Inferior parietal cortex (tissue), 1 donor: ENCODE measurements at regions not wholly inside any gene's neighbourhood (a gene's known extent, or its start where the extent isn't known, plus 50 kb on each side); places are given as distances from the start of the nearest gene placed in this dataset.

Experiments used
- DNase-seq: peaks from one replicate; pipeline ENCODE4 v3.0.0-alpha.2; 2016; ENCODE audit errors: extremely low spot score

DNA sequence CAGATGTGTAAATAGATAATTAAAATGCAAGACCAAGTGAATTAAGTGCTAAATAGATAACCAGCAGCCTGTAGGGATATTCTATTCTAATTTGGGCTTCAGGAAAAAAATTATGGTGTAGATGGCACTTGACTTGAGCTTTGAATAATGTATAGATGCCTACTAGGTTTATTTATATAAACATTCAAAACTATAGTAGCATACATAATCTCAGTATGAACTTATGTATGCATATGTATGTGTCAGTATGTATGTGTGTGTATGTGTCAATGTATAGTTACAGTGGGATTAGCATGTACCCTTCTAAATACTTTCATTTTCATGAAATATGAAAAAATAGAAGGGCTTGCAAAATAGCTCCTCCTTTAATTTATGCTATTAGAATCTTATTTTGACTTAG, 207.3 kb upstream of the PPP1R3A start:
- no peak for DNase-seq

DNA sequence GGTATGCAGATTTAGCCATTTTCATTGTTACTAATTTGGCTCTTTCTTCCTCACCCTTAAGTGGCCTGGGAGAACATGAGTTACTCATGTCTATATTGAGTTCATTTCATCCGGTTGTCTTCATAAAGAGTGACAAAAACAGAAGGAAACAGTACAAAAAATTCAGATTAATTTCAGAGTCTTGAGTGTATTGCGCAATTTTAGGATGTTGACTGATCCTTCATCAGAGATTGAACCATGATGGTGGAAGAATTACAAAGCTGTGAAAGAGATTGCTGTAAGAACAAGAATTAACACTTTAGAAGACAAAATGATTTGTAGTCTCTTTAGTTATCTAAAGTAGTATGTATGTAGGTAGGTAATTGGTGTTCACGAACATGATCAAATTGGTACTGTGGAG, 194.0 kb upstream of the PPP1R3A start:
- no peak for DNase-seq

DNA sequence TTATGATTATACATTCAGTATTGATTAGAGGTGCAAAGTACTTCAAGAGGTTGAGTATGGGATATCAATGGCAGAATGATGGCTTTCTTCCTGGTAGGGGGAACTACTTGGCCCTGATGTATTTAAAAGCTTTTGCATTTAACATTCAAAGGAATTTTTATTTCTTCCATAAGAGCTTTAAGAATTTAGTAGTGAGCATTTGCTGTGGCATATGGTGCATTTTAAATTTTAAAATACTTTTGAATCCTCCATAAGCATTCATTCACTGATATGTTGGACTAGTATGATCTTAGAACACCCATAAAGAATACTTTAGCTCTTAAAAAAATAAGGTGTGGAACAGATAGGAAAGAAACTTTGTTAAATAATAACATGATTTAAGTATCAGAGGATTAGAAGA, 191.9 kb upstream of the PPP1R3A start:
- DNase-seq = no peak

DNA sequence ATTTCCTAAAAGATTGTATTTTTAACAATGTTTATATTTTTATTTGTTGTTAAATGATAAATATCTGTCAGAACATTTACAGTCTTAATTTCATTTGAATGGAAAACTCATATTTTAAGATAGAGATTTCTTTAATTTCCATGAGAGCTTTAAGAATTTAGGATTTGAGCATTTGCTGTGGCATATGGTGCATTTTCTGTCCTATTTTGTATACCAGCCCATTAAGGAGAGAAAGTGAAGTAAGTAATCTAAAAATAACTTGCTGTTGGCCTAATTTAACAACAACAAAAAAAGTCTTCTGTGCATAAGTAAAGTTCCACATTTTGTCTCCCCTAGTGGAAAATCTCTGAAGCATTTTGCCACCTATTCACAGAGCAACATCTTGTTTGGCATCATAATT, 190.9 kb upstream of the PPP1R3A start:
- no peak for DNase-seq

DNA sequence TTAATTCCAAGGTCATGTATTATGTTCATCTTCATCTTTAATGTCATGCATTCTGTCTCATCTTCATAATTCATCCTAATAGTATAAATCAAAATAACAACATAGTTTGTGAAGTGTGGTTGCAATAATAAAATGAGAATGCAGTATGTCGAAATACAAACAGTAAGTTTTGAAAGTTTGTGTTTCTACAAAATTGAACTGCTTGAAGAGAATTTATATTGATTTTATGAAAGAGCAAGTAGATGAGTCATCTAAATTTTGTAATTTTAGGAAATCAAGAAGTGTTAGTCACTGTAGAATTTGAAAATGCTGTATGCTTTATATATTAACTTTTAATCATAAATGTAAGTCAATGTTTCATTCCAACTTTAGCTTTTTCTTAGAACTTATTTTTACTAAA, 190.5 kb upstream of the PPP1R3A start:
- no peak for DNase-seq

DNA sequence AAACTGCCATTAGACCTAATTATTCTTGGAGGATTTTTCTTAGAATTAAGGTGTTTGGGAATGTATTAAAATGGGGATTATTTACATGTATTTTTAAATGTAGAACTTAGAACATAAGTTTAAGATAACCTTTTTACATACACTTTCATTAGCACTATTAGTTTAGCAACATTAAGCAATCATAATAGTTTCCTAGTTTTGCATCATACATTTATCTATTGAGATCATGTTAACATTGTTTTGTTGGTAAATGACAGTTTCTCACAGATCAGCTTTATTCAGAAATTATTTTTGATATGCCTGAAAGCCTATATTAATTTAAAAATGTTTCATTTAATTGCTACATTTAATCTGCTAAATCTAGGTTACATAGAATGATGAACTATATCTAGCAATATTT, 189.7 kb upstream of the PPP1R3A start:
- DNase-seq = no peak

DNA sequence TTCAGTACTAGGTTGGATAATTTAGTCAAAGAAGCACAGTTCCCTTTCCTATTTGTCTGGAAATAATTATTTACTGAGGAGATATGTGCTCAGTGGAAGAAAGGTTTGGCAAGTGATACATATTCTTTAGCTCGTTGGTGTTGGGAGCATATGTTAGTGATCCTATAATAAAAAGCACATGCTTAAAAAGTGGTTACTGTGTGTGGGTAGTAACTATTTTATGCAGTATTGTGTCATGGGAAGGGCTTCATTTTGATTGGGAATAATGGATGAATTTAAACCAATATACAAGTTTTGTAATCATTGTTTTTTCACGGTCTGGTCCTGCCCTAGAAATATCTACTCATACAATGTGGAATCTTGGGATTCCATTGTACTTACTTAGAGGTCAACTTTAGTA, 188.7 kb upstream of the PPP1R3A start:
- DNase-seq = no peak

DNA sequence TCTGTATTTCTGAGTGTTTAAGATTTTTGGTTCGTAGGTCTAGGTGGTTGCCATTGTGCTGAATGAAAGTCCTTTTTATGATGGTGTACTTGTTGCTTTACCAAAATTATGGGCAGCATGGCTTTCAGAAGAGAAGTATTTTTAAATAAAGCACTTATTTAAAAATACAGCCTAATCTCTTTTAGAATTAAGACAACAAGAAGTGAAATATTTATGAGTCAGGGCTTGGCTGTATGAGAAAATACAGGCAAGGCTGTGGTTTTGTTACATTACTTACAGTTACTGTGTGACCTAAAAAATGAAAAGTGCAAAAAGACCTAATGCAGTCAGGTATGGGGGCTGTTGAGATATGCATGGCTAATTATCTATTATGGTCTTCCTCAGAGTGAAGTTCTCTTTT, 185.2 kb upstream of the PPP1R3A start:
- no peak for DNase-seq

DNA sequence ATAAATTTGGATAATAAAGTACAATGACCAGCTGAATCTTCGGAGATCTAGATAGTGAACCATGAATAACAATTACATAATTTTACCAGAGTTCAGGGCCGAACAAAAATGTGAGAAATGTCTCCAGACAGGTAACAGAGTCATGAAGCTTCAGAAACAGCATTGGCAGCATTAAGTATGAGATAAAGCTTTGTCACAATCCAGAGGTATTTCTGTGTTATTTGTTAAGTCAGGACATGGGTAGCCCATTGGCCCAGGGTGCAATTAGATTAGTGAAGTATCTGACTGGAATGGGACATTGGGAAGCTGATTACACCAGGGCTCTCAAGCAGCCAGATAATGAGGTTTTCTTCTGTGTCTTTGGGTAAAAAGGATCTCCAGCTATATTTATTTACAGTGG, 184.2 kb upstream of the PPP1R3A start:
- DNase-seq = no peak

DNA sequence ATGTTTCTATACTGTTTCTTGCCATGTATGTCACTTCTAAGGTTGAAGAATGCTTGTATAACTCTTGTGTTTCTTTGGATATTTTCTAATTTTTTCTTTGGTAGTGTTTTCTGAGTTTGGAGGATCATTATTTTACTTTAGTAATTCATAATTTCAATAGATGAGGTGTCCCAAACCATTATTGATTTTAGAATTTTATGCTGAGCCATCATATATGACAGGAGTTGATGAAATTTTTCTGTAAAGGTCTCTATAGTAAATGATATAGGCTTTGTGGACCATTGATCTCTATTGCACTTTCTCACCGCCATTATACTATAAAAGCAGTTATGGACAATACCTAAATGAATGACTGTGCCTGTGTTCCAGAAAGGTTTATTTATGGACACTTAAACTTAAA, 183.3 kb upstream of the PPP1R3A start:
- DNase-seq = no peak

DNA sequence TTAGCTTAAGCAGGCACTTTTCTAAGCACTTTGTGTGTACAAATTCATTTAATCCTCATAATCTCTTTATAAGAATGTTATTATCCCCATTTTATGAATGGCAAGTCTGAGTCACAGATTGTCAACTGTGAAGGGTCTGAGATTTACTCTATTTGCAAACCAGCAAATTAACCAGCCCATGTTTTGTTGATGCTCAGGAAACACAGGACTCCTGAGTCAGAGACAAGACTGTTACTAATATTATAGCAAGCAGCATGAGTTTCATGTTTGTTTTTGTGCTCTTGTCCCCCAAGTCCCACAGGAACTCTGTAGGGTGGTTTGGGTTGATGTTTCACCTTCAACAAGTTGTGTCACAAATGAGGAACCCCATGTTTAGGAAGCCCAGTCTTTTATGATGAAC, 182.0 kb upstream of the PPP1R3A start:
- DNase-seq = no peak

DNA sequence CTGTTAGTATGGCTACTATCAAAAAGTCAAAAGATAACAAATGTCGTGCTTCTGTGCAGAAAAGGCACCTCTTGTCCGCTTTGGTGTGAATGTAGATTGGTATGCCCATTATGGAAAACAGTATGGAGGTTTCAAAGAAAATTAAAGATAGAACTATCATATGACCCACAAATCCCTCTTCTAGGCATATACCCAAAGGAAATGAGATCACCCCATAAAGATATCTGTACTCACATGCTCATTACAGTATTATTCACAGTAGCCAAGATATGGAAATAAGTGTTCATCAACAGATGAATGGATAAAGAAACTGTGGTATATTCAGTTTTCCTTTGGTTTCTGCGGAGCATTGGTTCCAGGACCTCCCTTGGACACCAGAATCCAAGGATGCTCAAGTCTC, 180.5 kb upstream of the PPP1R3A start:
- DNase-seq = no peak

DNA sequence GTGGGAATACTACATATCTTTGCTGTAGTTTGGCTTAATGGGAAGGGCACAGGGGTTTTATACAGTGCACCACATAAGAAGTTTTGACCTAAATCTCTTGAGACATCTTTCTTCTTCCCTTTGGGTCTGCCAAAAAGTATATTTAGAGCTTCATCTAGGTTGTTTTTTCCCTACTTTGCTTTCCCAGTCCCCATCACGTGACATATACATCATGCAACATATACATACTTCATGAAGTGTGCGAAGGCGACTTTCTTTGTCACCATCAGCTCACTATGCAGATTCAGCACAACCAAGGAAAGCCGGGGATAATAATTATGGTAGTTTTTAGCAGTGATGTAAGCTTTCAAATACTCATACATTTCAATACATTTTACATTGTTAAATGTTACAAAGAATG, 177.1 kb upstream of the PPP1R3A start:
- no peak for DNase-seq

DNA sequence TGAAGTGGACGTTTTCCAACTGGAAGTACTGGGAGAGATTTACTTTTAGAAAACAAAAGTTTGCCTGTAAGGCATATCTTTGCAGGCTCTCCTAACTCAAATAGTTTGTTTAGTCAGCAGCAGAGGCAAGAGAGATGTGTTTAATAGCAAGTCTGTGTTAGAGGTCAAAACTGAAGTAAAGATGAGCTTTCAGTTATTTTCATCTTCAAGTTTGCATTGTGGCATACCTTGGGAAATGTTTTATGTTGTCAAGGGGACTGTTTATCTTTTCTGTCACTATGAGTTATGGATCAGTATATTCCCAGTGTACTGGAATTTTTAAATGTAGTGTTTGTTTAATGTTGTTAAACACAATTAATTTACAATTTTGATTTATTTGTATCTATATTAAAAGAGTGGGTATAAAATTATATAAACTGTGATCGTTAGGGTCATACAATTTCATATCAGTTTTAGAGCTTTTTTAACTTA, 169.7 kb upstream of the PPP1R3A start:
- no peak for DNase-seq

DNA sequence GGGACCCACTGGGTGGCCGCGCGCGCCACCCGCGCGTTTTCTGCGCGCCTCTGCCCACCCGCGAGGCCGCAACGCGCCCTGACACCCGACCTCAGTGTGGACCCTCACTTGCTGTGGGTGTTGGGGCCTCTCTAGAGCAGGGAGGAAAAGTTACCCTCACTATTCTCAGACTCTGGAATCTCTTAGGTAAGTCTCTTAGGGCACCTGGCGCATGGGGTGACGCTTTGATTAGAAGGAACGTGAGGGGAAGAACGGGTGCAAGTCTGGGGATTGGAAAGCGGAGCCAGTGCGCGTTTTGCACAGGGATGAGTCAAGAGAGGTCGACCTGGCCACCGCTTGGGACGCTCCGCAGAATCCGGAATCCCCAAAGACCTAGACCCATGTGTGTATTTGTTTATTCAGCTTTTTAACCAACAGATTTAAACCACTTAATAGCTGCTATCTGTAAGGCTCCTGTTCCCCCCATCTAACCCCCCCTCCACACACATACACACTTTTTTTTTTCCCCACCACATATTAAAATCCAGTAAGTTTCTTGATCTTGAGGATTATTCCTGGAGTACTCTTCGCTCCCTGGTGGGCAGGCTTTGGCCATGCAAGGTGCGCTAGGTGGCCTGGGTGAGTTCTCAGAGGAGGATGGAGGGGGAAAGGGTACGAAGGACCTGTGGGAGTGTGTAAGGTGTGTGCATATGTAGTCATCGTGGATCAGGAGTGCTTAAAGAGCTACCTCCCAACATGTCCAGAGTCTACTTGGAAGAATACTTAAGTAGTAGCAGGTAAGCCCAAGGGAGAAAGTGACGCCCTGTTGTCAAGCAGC, 169.1 kb upstream of the PPP1R3A start:
- DNase-seq = no peak

DNA sequence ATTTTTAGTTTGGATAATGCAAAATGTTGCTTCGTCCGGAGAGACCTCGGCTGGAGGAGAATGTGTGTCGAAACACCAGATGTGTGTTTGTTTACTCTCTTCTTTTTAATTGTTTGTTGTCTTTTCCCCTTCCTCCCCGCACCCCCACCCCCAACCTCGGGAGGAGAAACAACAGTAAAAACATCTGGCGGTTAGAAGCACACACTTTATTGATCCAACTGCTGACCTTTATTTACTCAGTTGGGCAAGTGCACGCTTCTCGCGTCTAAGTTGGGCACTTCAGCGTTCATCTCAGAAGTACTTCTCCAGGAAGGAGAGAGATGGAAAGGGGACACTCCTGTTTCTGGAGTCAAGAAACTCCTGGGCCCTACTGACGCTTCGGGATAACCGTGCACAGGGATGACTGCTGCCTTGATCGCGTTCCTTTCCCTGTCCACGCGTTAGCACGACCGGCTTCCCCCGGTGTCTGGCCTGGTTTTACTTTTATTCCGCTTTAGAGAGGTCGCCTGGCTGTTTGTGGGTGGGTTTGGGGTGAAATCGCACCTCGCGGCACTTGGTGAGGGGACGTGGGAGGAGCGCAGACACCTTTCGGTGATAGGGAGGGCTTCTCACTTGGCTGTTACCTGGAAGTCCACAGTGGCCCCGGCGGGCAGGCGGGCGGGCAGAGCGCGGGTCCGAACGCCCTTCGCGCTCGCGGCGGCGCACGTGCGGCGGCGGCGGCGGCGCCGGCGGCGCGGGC, 168.3 kb upstream of the PPP1R3A start:
- no peak for DNase-seq

DNA sequence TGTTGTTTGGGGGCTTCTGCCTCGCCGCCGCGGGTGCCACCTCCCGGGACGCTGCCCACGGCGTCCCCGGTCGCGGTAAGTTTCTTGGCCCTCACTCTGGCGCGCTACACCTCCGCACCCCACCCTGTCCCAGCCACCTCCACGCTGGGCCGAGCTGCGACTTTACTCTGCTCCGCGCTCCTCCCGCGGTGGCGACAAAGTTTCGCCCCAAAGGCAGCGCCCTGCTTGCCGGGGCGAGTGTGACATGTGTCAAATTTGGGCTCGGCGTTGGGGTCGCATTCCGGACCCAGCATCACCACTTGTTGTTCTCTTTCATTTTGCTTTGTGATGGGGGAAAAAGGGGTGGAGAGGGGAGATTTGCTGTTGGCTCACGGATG, 167.7 kb upstream of the PPP1R3A start:
- no peak for DNase-seq

DNA sequence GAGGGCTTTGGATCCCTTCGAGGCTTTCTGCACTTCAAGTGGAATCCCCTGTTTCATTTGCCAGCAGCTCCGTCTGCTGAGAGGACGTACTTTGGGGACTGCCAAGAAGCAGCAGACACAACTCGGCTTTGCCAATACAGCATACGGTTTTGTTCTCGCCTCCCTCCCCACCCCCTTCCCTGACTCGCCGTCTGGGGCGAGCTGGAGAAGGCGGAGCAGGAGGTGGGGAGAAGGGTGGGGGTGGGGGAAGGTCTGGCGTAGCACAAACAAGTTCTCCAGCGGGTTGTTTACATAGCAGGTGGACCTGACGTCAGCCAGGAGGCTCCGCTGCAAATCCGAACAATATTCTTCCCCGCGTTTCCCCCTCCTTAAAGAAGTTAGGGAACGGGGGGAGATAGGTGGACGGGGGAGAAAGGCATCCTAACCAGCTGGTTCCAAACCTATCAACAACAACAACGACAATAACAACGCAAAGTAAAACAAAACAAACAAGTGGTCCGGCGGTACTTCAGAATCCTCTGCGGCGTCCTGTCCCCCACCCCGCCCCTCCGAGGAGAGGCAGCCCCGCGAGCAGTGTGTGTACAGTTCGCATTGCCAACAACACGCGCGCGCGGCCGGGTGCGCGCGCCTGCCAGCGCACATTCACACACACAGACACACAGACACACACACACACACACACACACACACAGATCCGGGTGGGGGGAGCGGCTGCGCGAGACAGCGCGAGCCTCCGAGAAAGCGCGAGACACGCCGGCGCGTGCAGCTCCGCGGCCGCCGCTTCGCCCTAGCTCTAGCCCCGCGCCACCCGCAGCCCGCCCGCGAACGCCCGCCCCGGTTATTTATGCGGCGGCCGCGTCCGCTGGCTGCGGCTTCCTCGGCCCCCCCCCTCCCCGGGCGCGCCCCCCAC, 167.0 kb upstream of the PPP1R3A start:
- no peak for DNase-seq

DNA sequence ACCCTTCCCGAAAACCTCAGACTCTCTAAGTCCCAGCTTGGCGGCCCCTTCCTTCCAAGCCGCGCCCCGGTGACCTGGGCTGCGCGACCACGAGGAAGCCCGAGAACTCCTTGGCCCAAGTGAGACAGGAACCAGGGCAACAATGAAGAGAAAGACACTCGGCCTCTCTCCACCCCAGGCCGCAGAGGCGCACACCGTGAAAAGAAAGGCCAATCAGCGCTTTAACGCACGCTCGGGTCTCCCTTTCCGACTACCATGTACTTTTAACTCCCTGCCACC, 166.4 kb upstream of the PPP1R3A start:
- no peak for DNase-seq

DNA sequence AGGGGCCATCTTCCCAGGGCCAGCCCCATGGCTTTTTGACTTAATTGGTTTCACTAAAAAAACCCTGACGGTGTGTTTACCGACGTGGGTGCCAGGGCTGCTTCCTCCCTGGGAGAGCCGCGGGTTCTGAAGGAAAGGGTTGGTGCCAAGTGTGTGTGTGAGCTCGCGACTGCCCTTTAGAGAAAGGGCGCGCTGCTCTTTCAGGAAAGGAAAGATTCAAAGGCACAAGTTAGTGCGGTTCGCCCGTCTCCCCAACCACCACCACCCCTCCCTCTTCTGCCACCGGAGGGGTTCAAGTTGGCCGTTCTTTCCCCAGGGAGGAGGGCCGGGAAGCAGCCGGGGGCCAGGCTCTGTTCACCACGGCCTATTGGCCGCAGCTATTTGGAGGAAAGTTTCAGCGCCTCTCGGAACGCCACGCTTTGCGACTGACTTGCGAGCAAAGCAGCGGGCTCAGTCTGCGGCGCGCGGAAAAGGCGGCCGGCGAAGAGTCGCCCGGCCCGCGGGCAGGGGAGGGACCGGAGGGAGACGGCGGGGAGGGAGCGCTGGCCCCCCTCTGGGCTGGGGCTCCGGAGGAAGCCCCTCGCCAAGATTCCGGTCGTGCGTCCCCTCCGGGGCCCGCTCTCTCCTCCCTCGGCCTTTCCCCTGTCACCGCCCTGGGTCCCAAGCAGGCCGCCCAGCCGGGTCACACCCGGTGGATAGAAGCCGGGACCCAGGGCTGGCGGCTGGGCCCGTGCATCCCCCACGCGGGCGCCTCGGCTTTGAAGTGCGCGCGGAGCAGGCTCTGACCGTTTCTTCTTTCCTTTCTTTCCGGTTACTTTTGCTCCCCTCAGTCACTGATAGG, 165.9 kb upstream of the PPP1R3A start:
- DNase-seq = no peak

DNA sequence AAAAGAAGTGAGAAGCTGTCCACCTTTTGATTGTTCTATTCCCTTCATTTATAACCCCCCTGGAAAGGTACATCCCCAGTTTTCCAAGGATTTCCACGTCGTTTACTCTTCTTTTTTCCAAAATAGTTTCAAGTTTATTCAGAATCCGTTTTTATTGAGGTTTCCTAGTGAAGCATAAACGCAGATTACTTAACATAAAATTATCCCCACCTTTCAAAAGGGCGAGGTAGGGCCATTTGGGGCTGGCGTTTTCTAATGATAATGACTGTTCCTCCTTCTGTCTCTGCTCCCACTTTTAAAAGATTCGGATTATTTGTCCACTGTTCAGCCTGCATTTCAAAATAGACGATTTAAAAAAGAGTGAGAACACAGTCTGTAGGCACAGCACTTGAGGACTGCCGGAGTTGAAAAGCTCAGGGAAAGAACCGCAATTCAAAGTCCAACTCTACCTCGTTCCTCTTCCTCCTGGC, 165.2 kb upstream of the PPP1R3A start:
- no peak for DNase-seq
